ENCODE measurements at regions not wholly inside any gene's neighbourhood (a gene's known extent, or its start where the extent isn't known, plus 50 kb on each side); places are given as distances from the start of the nearest gene placed in this dataset.

DNA sequence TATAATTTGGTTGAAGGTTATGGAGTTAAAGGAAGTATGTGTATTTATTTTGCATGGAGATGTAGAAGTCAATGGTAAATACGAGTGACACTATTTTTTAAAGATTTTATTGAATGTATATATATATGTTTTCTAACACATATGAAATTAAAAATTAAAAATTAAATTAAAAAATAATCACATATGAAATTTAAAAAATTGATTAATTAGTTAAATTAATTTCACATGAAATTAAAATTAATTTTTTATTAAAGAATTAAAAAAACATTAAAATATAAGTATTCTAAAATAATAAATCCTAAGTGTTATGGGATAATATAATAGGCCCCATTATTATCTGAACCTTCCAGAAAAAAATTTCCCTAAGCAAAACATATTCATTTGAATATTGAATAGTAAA is 1163.5 kb downstream of the ARAP2 start:
- no peak for ATAC-seq
- Histone ChIP-seq H3K9me3 (no peaks in the 10 kb centered on the region), H3K27ac (no peak overlapping the region), H3K36me3 (no peaks in the 10 kb centered on the region), H3K27me3 (no peaks in the 10 kb centered on the region), H3K4me1 (no peaks in the 10 kb centered on the region), H3K4me3 (no peak overlapping the region)
- DNase-seq: no peak
- in situ Hi-C loops (cut with MboI; ENCODE audit: low sequenced_read_pairs in 4 of 4): no loop called here
- TF ChIP-seq, protein P1, sequence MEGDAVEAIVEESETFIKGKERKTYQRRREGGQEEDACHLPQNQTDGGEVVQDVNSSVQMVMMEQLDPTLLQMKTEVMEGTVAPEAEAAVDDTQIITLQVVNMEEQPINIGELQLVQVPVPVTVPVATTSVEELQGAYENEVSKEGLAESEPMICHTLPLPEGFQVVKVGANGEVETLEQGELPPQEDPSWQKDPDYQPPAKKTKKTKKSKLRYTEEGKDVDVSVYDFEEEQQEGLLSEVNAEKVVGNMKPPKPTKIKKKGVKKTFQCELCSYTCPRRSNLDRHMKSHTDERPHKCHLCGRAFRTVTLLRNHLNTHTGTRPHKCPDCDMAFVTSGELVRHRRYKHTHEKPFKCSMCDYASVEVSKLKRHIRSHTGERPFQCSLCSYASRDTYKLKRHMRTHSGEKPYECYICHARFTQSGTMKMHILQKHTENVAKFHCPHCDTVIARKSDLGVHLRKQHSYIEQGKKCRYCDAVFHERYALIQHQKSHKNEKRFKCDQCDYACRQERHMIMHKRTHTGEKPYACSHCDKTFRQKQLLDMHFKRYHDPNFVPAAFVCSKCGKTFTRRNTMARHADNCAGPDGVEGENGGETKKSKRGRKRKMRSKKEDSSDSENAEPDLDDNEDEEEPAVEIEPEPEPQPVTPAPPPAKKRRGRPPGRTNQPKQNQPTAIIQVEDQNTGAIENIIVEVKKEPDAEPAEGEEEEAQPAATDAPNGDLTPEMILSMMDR (IDR thresholded peaks at IDR 0.05 in 4 of 5, conservative IDR thresholded peaks at IDR 0.05 in 1 of 5): no peak
- no peak for TF ChIP-seq POLR2A (IDR thresholded peaks at IDR 0.05)
- intact Hi-C loops (cut with DNase I; ENCODE audit: low total_unique reads): no loop called here

DNA sequence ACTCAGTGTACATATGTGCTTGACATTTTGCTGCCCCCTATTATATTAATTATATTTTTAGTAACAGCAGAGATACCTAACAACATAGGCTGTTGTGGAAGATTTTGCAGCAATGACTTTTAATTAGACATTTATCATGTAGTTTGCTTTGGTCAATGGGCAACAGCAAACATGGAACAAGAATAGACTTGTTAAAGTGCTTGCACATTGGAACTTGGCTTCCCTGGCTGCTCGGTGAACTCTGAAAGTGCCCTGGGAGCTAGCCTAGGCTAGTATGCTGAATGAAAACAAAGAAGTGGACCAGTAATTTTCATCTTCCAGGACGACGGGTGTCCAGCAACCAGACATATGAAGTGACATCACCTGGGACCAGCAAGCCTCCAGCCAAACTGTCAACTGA is 1157.1 kb downstream of the ARAP2 start:
- H3K27me3 ChIP-seq: no peaks in the 10 kb centered on the region
- intact Hi-C loops (cut with DNase I; ENCODE audit: low total_unique reads) (no loop called here), in situ Hi-C loops (cut with MboI; ENCODE audit: low sequenced_read_pairs in 4 of 4) (no loop called here)
- no peaks in the 10 kb centered on the region for H3K36me3 ChIP-seq
- no peaks in the 10 kb centered on the region for H3K9me3 ChIP-seq
- no peak overlapping the region for H3K4me3 ChIP-seq
- ATAC-seq (no peak), DNase-seq (no peak)
- no peak overlapping the region for H3K27ac ChIP-seq
- TF ChIP-seq POLR2A (IDR thresholded peaks at IDR 0.05): no peak
- TF ChIP-seq, protein P1 (IDR thresholded peaks at IDR 0.05 in 4 of 5, conservative IDR thresholded peaks at IDR 0.05 in 1 of 5): no peak
- no peaks in the 10 kb centered on the region for H3K4me1 ChIP-seq

GRCh38 chr4:35100932-35101331 is 1143.4 kb downstream of the ARAP2 start:
- no peak overlapping the region for H3K27ac ChIP-seq
- intact Hi-C loops (cut with DNase I; ENCODE audit: low total_unique reads): no loop called here
- no peak for ATAC-seq
- in situ Hi-C loops (cut with MboI; ENCODE audit: low sequenced_read_pairs in 4 of 4): no loop called here
- H3K36me3 ChIP-seq: no peaks in the 10 kb centered on the region
- no peaks in the 10 kb centered on the region for H3K4me1 ChIP-seq
- no peaks in the 10 kb centered on the region for H3K9me3 ChIP-seq
- TF ChIP-seq, protein P1 (IDR thresholded peaks at IDR 0.05 in 4 of 5, conservative IDR thresholded peaks at IDR 0.05 in 1 of 5): no peak
- TF ChIP-seq POLR2A (IDR thresholded peaks at IDR 0.05): no peak
- no peaks in the 10 kb centered on the region for H3K27me3 ChIP-seq
- no peak overlapping the region for H3K4me3 ChIP-seq
- DNase-seq: no peak

GRCh38 chr4:35102066-35102465 is 1142.2 kb downstream of the ARAP2 start:
- H3K4me3 ChIP-seq: no peak overlapping the region
- in situ Hi-C loops (cut with MboI; ENCODE audit: low sequenced_read_pairs in 4 of 4): no loop called here
- H3K36me3 ChIP-seq: no peaks in the 10 kb centered on the region
- H3K9me3 ChIP-seq: no peaks in the 10 kb centered on the region
- no peaks in the 10 kb centered on the region for H3K27me3 ChIP-seq
- ATAC-seq: no peak
- no peak overlapping the region for H3K27ac ChIP-seq
- H3K4me1 ChIP-seq: no peaks in the 10 kb centered on the region
- DNase-seq: no peak
- TF ChIP-seq POLR2A (IDR thresholded peaks at IDR 0.05): no peak
- TF ChIP-seq, protein P1 (IDR thresholded peaks at IDR 0.05 in 4 of 5, conservative IDR thresholded peaks at IDR 0.05 in 1 of 5): no peak
- intact Hi-C loops (cut with DNase I; ENCODE audit: low total_unique reads): no loop called here

DNA sequence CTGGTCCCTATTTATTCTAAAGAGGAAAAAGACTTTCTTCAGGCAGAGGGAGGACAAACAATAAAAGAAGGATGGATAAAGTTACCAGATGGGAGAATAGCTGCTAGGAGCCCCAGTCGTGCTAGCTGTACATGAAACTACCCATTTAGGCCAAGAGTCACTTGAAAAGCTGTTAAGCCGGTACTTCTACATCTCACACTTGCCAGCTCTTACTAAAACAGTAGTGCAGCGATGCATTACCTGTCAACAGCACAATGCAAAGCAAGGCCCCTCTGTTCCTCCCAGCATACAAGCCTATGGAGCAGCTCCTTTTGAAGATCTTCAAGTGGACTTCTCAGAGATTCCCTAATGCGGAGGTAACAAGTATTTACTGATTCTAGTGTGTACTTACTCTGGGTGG is 1138.8 kb downstream of the ARAP2 start:
- Histone ChIP-seq H3K4me1 (no peaks in the 10 kb centered on the region), H3K9me3 (no peaks in the 10 kb centered on the region), H3K27me3 (no peaks in the 10 kb centered on the region), H3K27ac (no peak overlapping the region), H3K4me3 (no peak overlapping the region), H3K36me3 (no peaks in the 10 kb centered on the region)
- DNase-seq (no peak), ATAC-seq (no peak)
- intact Hi-C loops (cut with DNase I; ENCODE audit: low total_unique reads): no loop called here
- TF ChIP-seq POLR2A (IDR thresholded peaks at IDR 0.05): no peak
- TF ChIP-seq, protein P1 (IDR thresholded peaks at IDR 0.05 in 4 of 5, conservative IDR thresholded peaks at IDR 0.05 in 1 of 5): no peak
- in situ Hi-C loops (cut with MboI; ENCODE audit: low sequenced_read_pairs in 4 of 4): no loop called here
